HuH-7.5 (cell line): ENCODE measurements at regions not wholly inside any gene's neighbourhood (a gene's known extent, or its start where the extent isn't known, plus 50 kb on each side); places are given as distances from the start of the nearest gene placed in this dataset.

ENCODE experiments used
- DNase-seq: peaks from one replicate; pipeline ENCODE4 v3.0.0; 2011; ENCODE audit warnings: low spot score

- no peak for DNase-seq
Observed at GRCh38 chr18:27270508-27270907, 85.4 kb upstream of the CHST9 start.

- no peak for DNase-seq
Observed at GRCh38 chr18:27263369-27263768, 78.3 kb upstream of the CHST9 start.

GRCh38 chr18:27261769-27262549 is 76.9 kb upstream of the CHST9 start:
- no peak for DNase-seq

- DNase-seq = no peak
Observed at GRCh38 chr18:27253571-27253970, 68.5 kb upstream of the CHST9 start.

- DNase-seq = no peak
Observed at GRCh38 chr18:27250471-27250870, 65.4 kb upstream of the CHST9 start.

GRCh38 chr18:27249933-27250332 is 64.8 kb upstream of the CHST9 start:
- DNase-seq = no peak

GRCh38 chr18:27244259-27244658 is 59.2 kb upstream of the CHST9 start:
- DNase-seq = no peak

- no peak for DNase-seq
Observed at GRCh38 chr18:27242392-27243047, 57.4 kb upstream of the CHST9 start.

GRCh38 chr18:27240383-27240782 is 55.3 kb upstream of the CHST9 start:
- no peak for DNase-seq

GRCh38 chr18:27239669-27240068 is 54.6 kb upstream of the CHST9 start:
- DNase-seq = no peak

- DNase-seq = no peak
Observed at GRCh38 chr18:27235218-27235870, 50.2 kb upstream of the CHST9 start.
